HG03457 (cell line): ENCODE measurements at regions not wholly inside any gene's neighbourhood (a gene's known extent, or its start where the extent isn't known, plus 50 kb on each side); places are given as distances from the start of the nearest gene placed in this dataset.
"Not testable (repeated sequence)": the region's sequence is repeated elsewhere in the genome, so short reads cannot be mapped to it uniquely, and the experiment has no call there.

Source experiments
- ATAC-seq: cut with Tn5 transposase; IDR thresholded peaks from one replicate; pipeline ENCODE4 v1.9.1; 2021; ENCODE audit warnings: moderate number of reproducible peaks; ENCODE audit not compliant: unreplicated experiment

DNA sequence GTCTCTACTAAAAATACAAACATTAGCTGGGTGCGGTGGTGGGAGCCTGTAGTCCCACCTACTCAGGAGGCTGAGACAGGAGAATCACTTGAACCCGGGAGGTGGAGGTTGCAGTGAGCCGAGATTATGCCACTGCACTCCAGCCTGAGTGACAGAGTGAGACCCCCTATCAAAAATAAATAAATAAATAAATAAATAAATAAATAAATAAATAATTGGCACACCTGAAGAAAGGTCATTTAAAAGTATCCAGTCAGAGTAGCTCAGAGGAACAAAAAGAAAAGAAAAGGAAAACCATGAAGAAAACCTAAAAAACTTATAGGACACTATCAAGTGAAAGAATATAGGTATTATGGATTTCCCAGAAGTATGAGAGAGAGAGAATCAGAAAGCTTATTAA, 330.1 kb upstream of the AR start:
- ATAC-seq: not testable (repeated sequence)

DNA sequence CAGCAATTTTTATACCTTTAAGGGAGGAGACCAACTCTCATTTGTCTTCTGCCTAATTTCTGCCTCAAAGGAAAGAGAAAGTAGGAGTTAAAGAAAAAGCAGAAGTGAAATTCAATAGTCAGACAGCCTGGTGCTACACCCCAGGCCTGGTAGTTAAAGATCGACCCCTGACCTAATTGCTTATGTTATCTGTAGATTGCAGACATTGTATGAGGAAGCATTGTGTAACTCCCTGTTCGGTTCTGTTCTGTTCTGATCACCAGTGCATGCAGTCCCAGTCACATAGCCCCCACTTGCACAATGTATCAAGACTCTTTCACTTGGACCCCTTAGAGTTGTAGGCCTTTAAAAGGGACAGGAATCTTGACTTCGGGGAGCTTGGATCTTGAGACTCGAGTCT, 335.9 kb upstream of the AR start:
- no peak for ATAC-seq

DNA sequence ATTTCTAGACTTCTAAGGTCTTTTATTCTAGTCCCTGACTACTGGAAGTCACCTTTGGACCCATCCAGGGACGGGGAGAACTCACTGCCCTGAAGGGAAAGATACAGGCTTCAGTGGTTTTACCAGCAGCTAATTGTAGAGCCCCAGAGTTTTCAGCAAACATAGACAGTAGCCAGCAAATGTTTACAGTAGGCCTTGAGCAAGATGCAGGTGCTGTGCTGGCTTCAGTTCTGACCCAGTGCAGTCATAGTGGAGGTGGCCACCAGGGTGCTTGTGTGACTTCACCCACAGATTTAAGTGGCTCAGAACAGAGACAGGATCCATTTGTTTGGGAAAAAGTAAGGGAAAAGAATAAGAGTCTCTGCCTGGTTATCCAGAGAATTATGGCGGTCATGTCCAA, 384.4 kb upstream of the AR start:
- no peak for ATAC-seq

- ATAC-seq: no peak
Observed at GRCh38 chrX:67114635-67115034, 429.2 kb upstream of the AR start.

- no peak for ATAC-seq
Observed at GRCh38 chrX:67105758-67106116, 438.1 kb upstream of the AR start.

- no peak for ATAC-seq
Observed at GRCh38 chrX:67104982-67105757, 438.7 kb upstream of the AR start.

DNA sequence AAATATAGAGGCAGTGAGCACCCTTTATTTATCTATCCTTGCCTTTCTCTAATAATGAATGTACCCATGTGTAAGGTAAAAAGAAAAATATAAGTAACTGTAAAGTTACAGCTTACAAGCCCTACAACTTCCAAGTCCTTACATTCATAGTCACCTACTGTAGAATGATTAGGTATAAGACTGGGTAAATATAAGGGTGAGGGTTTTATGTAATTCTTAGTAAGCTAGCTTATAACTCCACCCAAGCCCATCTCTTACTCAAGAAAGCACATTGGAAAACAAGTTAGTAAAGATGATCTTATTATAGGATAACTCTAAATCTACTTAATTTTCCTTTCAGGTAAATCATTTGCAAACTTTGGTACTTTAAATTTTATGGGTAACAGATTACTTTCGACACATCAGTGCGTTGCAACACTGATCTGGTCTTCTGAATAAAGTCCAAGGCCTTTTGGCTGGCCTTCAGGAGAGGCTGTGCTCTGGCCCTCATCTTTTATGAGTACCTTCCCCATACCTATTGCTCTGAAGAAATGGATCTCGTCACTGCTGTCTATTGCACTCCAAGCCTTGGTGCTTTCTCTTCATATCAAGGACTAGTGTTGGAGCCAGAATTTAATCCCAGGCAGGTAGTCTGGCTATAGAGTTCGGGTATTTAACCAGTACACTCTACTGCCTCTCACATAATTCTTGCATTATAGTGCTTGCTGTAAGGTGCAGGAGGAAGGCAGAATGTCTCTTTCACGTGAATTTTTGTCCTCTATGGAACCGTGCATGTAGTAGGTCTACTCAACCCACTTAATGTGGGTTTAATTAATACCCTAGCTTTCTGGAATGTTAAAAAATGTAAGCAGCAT, 443.6 kb upstream of the AR start:
- no peak for ATAC-seq

- ATAC-seq: no peak
Observed at GRCh38 chrX:67094061-67094460, 449.8 kb upstream of the AR start.

- ATAC-seq: no peak
Observed at GRCh38 chrX:67050760-67051159, 411.9 kb upstream of the EDA2R start.

DNA sequence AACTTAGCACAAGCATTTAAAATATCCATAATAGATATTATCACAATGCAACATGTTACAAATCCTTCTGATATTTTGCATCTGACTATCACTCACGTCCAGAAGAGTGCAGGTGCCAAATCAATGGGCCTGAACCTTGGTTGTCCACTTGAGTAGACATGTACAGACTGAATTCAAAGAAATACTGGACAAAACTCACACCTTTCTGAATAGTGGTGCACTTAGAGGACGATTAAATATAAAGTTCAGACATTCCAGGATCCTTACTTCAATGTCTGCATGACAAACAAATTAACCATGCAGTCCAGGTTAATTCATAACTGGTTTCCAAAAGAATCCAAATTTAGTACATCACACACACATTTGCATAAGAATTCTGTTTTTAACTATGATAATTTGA, 406.0 kb upstream of the EDA2R start:
- no peak for ATAC-seq

DNA sequence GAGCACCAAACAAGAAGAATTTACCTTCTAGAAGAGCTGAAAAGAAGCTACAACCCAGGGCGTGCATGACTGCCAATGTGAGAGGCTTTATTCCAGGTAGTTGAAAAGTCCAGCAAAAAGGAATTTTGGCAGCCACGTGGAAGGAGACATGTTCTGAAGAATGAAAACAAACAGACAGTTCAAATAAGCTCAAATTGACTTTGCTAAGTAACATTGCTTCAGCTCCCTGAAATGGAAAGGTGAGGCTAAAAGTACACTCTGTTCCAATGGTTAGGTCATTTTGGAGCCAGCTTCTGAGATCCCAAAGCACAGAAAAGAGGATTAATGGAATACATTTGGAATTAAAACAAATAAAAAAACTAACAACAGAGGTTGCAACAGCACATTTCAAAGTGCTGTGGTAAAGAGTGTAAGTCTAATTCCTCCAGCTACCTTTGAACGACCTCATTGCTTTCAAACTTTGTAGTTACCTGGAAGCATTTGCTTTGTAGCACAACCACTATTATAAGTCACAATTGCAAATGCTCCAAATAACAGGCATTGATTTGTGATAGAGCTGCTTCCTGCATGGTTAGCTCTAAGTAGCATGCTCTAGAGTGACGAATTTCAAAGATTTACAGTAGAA, 405.3 kb upstream of the EDA2R start:
- no peak for ATAC-seq

GRCh38 chrX:67004451-67004850, 365.6 kb upstream of the EDA2R start:
- ATAC-seq: no peak

DNA sequence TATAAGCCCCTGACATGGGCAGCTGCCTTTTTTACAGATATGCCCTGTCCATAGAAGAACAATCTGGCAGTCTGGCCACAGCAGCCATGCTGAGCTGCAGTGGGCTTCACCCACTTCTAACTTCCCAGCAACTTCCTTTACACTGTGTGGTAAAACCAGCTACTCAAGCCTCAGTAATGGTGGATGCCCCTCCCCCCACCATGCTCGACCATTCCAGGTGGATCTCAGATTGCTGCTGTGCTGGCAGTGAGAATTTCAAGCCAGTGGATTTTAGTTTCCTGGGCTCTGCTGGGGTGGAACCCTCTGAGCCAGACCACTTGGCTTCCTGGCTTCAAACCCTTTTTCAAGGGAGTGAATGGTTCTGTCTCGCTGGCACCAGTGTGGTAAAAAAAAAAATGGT, 355.9 kb upstream of the EDA2R start:
- ATAC-seq: no peak

DNA sequence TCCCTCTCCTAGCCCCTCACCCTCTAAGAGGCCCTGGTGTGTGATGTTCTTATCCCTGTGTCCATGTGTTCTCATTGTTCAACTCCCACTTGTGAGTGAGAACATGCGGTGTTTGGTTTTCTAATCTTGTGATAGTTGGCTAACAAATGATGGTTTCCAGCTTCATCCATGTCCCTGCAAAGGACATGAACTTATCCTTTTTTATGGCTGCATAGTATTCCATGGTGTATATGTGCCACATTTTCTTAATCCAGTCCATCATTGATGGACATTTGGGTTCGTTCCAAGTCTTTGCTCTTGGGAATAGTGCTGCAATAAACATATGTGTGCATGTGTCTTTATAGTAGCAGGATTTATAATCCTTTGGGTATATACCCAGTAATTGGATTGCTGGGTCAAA, 353.2 kb upstream of the EDA2R start:
- ATAC-seq: not testable (repeated sequence)

GRCh38 chrX:66988331-66988730, 349.5 kb upstream of the EDA2R start:
- ATAC-seq: no peak

GRCh38 chrX:66961665-66962064, 322.8 kb upstream of the EDA2R start:
- ATAC-seq: no peak

- ATAC-seq: no peak
Observed at GRCh38 chrX:66931713-66932112, 292.8 kb upstream of the EDA2R start.

GRCh38 chrX:66930516-66930915, 291.6 kb upstream of the EDA2R start:
- ATAC-seq: not testable (repeated sequence)

GRCh38 chrX:66920296-66920695, 281.4 kb upstream of the EDA2R start:
- ATAC-seq: no peak

- no peak for ATAC-seq
Observed at GRCh38 chrX:66919280-66919832, 280.5 kb upstream of the EDA2R start.

DNA sequence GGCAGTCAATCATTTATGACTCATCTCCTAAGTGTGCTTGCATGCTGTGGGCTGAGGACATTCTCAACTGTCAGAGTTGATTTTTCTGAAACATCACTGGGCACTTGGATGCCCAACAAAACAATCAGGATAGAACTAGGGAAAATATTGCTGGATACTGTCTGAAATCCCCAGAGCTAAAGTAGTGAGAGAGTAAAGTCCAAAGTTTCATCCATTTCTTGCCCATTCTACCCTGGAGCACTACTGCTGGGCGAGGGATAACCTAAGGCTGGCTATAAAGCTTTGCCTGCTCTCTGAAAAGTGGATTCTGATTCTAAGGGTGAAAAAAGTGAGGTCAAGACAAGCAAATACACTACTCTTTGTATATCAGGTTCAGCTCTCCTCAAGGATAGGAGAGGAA, 279.6 kb upstream of the EDA2R start:
- no peak for ATAC-seq

GRCh38 chrX:66915893-66916292, 277.0 kb upstream of the EDA2R start:
- ATAC-seq: no peak
